Keratinocyte (primary cell): ENCODE measurements at regions not wholly inside any gene's neighbourhood (a gene's known extent, or its start where the extent isn't known, plus 50 kb on each side); places are given as distances from the start of the nearest gene placed in this dataset.
A peak's percentile ranks its signal among the peaks of the same experiment; 100 is the strongest.
"Not testable (repeated sequence)": the region's sequence is repeated elsewhere in the genome, so short reads cannot be mapped to it uniquely, and the experiment has no call there.

Source experiments
- DNase-seq: peaks from one replicate; pipeline ENCODE4 v3.0.0-alpha.2; 2011; ENCODE audit warnings: low read depth, missing footprints, low spot score
- FAIRE-seq: peaks from 2 replicates; lab custom pipeline; 2011; peaks lifted over from hg19 to GRCh38; lab: Jason Lieb, UNC
- H2AFZ ChIP-seq: 2 replicates; pipeline ENCODE4 v1.6.0; 2012; ENCODE audit warnings: low read length, control low read depth, inconsistent platforms; ENCODE audit not compliant: control insufficient read depth
- H3K27ac ChIP-seq: 2 replicates; pipeline ENCODE4 v1.5.1; 2011; ENCODE audit warnings: low read length; ENCODE audit not compliant: control insufficient read depth, insufficient read depth
- H3K27me3 ChIP-seq: 3 replicates; pipeline ENCODE4 v1.6.0; 2011; ENCODE audit warnings: low read length; ENCODE audit not compliant: control insufficient read depth, insufficient read depth; ENCODE audit errors: extremely low read depth
- H3K36me3 ChIP-seq, 2 experiments: 2 replicates in 1 of 2; 3 replicates in 1 of 2; pipeline ENCODE4 v1.5.1; 2011; ENCODE audit warnings: low read length in 2 of 2, mild to moderate bottlenecking in 1 of 2; ENCODE audit not compliant: control insufficient read depth in 2 of 2, insufficient read depth in 2 of 2; ENCODE audit errors: extremely low read depth in 1 of 2
- H3K4me1 ChIP-seq: 3 replicates; pipeline ENCODE4 v1.5.1; 2011; ENCODE audit warnings: low read length; ENCODE audit not compliant: control insufficient read depth, insufficient read depth; ENCODE audit errors: extremely low read depth
- H3K4me2 ChIP-seq: 3 replicates; pipeline ENCODE4 v1.6.0; 2011; ENCODE audit warnings: low read depth, low read length; ENCODE audit not compliant: control insufficient read depth, insufficient read depth; ENCODE audit errors: extremely low read depth
- H3K4me3 ChIP-seq, 3 experiments: fragments of 200-600 bp in 1 of 3; sonication (generic) in 1 of 3; 2 replicates in 2 of 3; 3 replicates in 1 of 3; pipeline ENCODE4 v1.5.1; 2011 to 2016; ENCODE audit warnings: low read length in 3 of 3, mild to moderate bottlenecking in 3 of 3, control low read depth in 2 of 3, inconsistent platforms in 1 of 3, low read depth in 1 of 3, mixed read lengths in 1 of 3, mixed run types in 1 of 3, moderate library complexity in 1 of 3; ENCODE audit not compliant: control insufficient read depth in 2 of 3, insufficient read depth in 2 of 3; ENCODE audit errors: extremely low read depth in 1 of 3
- H3K79me2 ChIP-seq: 2 replicates; pipeline ENCODE4 v1.6.0; 2012; ENCODE audit warnings: low read length; ENCODE audit not compliant: control insufficient read depth, insufficient read depth
- H3K9ac ChIP-seq: 3 replicates; pipeline ENCODE4 v1.6.0; 2011; ENCODE audit warnings: low read length; ENCODE audit not compliant: control insufficient read depth, insufficient read depth; ENCODE audit errors: extremely low read depth
- H3K9me1 ChIP-seq: 3 replicates; pipeline ENCODE4 v1.6.0; 2011; ENCODE audit warnings: low read length; ENCODE audit not compliant: control insufficient read depth, insufficient read depth; ENCODE audit errors: extremely low read depth
- H3K9me3 ChIP-seq: 2 replicates; pipeline ENCODE4 v1.5.1; 2012; ENCODE audit warnings: low read depth, low read length; ENCODE audit not compliant: control insufficient read depth
- H4K20me1 ChIP-seq: 3 replicates; pipeline ENCODE4 v1.6.0; 2011; ENCODE audit warnings: low read length; ENCODE audit not compliant: control insufficient read depth, insufficient read depth; ENCODE audit errors: extremely low read depth
- EZH2 ChIP-seq: IDR thresholded peaks from one replicate; pipeline ENCODE4 v1.6.1; 2012; ENCODE audit warnings: inconsistent platforms, mild to moderate bottlenecking, low read length, moderate library complexity
- dilution Hi-C: fragments of 300-500 bp; cut with MboI; formaldehyde crosslinking; loops from one replicate; pipeline ENCODE4 v1.7.0; 2020; ENCODE audit warnings: low sequenced_read_pairs; ENCODE audit not compliant: extremely low pct_ligation_motif_present
- TF ChIP-seq, protein P1 (sequence below), 3 experiments: IDR thresholded peaks in 1 of 3; conservative IDR thresholded peaks in 1 of 3; optimal IDR thresholded peaks in 1 of 3; 2 replicates in 2 of 3; 3 replicates in 1 of 3; pipeline versions ENCODE3 to v1.5.1; 2011; ENCODE audit warnings: low read length in 3 of 3, mild to moderate bottlenecking in 3 of 3, moderate library complexity in 2 of 3, control low read depth in 1 of 3, inconsistent platforms in 1 of 3; ENCODE audit not compliant: insufficient read depth in 2 of 3; ENCODE audit errors: extremely low read depth in 1 of 3

DNA sequence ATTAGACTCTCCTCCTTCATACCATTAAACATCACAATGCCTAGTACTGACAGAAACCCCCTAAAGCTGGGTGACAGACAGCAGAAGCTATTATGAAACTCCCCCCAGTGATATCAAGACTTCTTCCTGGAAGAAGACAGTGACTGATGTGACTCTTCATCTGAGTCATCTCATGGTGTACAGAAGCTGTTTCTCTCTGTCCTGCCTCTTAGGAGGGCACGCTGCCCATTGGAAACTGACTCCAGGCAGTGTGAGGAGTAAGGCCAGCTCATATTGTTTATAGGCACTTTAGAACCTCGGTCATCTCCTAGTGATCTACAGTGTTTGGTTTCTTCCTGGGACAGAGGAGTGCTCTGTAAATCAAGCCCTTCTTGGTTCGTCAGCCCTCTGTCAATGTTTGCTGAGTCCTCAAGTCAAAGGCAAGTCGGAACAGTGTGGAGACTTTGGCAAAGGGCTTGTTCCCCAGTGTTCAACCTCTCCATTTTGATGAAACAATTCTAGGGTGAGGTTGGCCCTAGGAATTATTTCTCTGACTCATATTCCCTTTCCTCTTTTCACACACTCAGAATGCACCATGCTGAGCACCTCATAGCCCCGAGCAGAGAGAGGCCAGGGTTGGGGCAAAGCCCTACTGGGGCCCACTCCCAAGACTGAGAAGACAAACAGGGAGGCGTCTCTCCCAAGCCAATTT lies 172.5 kb upstream of the TMEM45B start:
- H3K27me3 ChIP-seq: no peaks in the 10 kb centered on the region
- H3K27ac ChIP-seq: peak overlapping the region; percentile 88
- H4K20me1 ChIP-seq: no peaks in the 10 kb centered on the region
- peak overlapping the region; percentile 69 for H2AFZ ChIP-seq
- FAIRE-seq (peak; percentile 98), DNase-seq (peak; percentile 66)
- no peak for TF ChIP-seq EZH2
- peaks cover 56% of the 10 kb centered on the region for H3K4me1 ChIP-seq
- no peaks in the 10 kb centered on the region for H3K36me3 ChIP-seq
- H3K79me2 ChIP-seq: no peaks in the 10 kb centered on the region
- no peaks in the 10 kb centered on the region for H3K9me3 ChIP-seq
- H3K9ac ChIP-seq: peak overlapping the region; percentile 51
- no peaks in the 10 kb centered on the region for H3K9me1 ChIP-seq
- H3K4me3 ChIP-seq: no peak overlapping the region
- H3K4me2 ChIP-seq: peak overlapping the region; percentile 63
- dilution Hi-C loops: no loop called here

DNA sequence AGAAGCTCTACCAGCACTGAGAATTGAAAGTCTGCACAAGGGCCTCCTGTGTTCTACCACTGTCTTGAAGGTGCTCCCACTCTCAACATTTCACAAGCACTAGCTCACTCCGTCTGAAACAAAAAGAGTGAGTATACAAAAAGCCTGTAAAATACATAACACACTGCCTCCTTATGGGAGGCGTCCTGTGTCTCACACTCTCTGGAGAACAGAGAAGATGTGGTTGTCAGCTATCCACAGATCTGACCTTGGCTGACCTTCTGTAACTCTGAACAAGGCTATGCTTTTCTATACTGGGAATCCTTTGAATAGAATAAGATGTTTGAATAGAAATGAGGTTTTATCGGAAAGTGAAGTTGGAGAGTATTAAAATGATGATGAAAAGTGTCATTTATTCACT lies 171.3 kb upstream of the TMEM45B start:
- Histone ChIP-seq H3K4me1 (peaks cover 48% of the 10 kb centered on the region), H3K27ac (peak overlapping the region; percentile 88), H3K9ac (no peak overlapping the region), H3K36me3 (no peaks in the 10 kb centered on the region), H3K9me1 (no peaks in the 10 kb centered on the region), H3K27me3 (no peaks in the 10 kb centered on the region), H4K20me1 (no peaks in the 10 kb centered on the region), H3K9me3 (no peaks in the 10 kb centered on the region), H3K4me3 (no peak overlapping the region), H2AFZ (no peak overlapping the region), H3K79me2 (no peaks in the 10 kb centered on the region), H3K4me2 (no peak overlapping the region)
- FAIRE-seq (peak; percentile 20), DNase-seq (no peak)
- dilution Hi-C loops: no loop called here
- TF ChIP-seq, protein P1, sequence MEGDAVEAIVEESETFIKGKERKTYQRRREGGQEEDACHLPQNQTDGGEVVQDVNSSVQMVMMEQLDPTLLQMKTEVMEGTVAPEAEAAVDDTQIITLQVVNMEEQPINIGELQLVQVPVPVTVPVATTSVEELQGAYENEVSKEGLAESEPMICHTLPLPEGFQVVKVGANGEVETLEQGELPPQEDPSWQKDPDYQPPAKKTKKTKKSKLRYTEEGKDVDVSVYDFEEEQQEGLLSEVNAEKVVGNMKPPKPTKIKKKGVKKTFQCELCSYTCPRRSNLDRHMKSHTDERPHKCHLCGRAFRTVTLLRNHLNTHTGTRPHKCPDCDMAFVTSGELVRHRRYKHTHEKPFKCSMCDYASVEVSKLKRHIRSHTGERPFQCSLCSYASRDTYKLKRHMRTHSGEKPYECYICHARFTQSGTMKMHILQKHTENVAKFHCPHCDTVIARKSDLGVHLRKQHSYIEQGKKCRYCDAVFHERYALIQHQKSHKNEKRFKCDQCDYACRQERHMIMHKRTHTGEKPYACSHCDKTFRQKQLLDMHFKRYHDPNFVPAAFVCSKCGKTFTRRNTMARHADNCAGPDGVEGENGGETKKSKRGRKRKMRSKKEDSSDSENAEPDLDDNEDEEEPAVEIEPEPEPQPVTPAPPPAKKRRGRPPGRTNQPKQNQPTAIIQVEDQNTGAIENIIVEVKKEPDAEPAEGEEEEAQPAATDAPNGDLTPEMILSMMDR (optimal IDR thresholded peaks at IDR 0.05 in 1 of 3, IDR thresholded peaks at IDR 0.05 in 1 of 3, conservative IDR thresholded peaks at IDR 0.05 in 1 of 3; ENCODE audit: extremely low read depth in 1 of 3, insufficient read depth in 2 of 3, low read length in 3 of 3): no peak
- no peak for TF ChIP-seq EZH2

DNA sequence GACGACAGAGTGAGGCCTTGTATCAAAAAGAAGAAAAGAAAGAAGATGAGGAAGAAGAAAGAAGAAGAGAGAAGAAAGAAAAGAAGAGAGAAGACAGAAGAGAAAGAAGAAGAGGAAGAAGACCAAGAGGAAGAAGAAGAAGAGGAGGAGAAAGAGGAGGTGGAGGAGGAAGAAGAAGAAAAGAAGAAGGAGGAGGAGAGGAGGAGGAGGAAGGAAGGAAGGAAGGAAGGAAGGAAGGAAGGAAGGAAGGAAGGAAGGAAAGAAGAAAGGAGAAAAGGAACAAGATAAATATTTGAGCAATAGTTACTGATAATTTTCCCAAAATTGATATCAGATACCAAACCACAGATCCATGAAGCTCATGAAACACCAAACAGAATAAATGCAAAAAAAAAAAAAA lies 169.7 kb upstream of the TMEM45B start:
- no peaks in the 10 kb centered on the region for H3K9me3 ChIP-seq
- dilution Hi-C loops: no loop called here
- TF ChIP-seq, protein P1 (optimal IDR thresholded peaks at IDR 0.05 in 1 of 3, IDR thresholded peaks at IDR 0.05 in 1 of 3, conservative IDR thresholded peaks at IDR 0.05 in 1 of 3; ENCODE audit: extremely low read depth in 1 of 3, insufficient read depth in 2 of 3, low read length in 3 of 3): no peak
- no peak for TF ChIP-seq EZH2
- H3K4me3 ChIP-seq: no peak overlapping the region
- no peaks in the 10 kb centered on the region for H3K36me3 ChIP-seq
- DNase-seq: no peak
- no peak overlapping the region for H2AFZ ChIP-seq
- H4K20me1 ChIP-seq: no peaks in the 10 kb centered on the region
- peaks cover 33% of the 10 kb centered on the region for H3K4me1 ChIP-seq
- no peak overlapping the region for H3K4me2 ChIP-seq
- H3K9me1 ChIP-seq: no peaks in the 10 kb centered on the region
- H3K79me2 ChIP-seq: no peaks in the 10 kb centered on the region
- H3K27ac ChIP-seq: no peak overlapping the region
- no peaks in the 10 kb centered on the region for H3K27me3 ChIP-seq
- FAIRE-seq: no peak
- H3K9ac ChIP-seq: no peak overlapping the region

DNA sequence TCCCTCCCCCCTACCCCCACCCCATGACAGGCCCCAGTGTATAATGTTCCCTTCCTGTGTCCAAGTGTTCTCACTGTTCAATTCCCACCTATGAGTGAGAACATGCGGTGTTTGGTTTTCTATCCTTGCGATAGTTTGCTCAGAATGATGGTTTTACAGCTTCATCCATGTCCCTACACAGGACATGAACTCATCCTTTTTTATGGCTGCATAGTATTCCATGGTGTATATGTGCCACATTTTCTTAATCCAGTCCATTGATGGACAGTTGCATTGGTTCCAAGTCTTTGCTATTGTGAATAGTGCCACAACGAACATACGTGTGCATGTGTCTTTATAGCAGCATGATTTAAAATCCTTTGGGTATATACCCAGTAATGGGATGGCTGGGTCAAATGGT lies 165.6 kb upstream of the TMEM45B start:
- H3K79me2 ChIP-seq, H4K20me1 ChIP-seq, H3K9ac ChIP-seq, H3K4me2 ChIP-seq, DNase-seq, dilution Hi-C loops, H3K27ac ChIP-seq, H3K4me1 ChIP-seq, H2AFZ ChIP-seq, H3K27me3 ChIP-seq, H3K4me3 ChIP-seq, H3K9me3 ChIP-seq, H3K9me1 ChIP-seq, FAIRE-seq, H3K36me3 ChIP-seq: not testable (repeated sequence)
